HG02798 (cell line): ENCODE measurements at regions not wholly inside any gene's neighbourhood (a gene's known extent, or its start where the extent isn't known, plus 50 kb on each side); places are given as distances from the start of the nearest gene placed in this dataset.
A peak's percentile ranks its signal among the peaks of the same experiment; 100 is the strongest.

Source experiments
- ATAC-seq: cut with Tn5 transposase; IDR thresholded peaks from one replicate; pipeline ENCODE4 v1.9.1; 2021; ENCODE audit warnings: mild to moderate bottlenecking; ENCODE audit not compliant: unreplicated experiment, poor library complexity

GRCh38 chrX:66328950-66329596, 165.0 kb downstream of the HEPH start:
- ATAC-seq: no peak

- ATAC-seq: no peak
These were observed 196.8 kb downstream of the HEPH start for GRCh38 chrX:66360894-66361293.

- no peak for ATAC-seq
These were observed 220.7 kb downstream of the HEPH start for GRCh38 chrX:66384722-66385121.

DNA sequence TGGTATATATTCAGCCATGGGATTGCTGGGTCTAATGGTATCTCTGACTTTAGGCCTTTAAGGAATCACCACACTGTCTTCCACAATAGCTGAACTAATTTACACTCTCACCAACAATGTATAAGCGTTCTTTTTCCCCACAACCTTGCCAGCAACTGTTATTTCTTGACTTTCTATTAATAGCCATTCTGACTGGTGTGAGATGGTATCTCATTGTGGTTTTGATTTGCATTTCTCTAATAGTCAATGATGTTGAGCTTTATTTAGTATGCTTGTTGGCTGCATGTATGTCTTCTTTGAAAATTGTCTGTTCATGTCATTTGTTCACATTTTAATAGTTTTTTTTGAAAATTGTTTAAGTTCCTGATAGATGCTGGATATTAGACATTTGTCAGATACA, 235.2 kb downstream of the HEPH start:
- no peak for ATAC-seq

- no peak for ATAC-seq
These were observed 236.7 kb downstream of the EDA2R start for GRCh38 chrX:66402165-66402564.

DNA sequence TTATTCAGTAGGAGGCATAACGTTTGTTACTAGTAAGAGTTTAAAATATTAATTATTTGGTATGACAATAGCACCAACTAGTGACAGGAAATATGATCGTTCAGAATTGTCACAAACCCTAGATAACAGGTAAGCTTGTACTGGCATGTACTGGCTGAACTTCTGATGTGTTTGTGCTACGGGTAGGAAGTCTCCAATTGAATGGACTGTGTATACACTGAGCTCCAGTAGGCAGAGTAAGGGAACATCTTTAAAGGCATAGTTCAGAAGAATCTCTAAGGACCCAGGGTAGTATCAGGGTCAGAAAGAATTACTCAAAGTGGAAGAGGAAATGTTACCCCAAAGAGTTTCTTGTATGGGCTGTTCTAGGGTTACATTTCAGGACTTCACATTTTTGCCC, 230.4 kb downstream of the EDA2R start:
- peak; percentile 69 for ATAC-seq

DNA sequence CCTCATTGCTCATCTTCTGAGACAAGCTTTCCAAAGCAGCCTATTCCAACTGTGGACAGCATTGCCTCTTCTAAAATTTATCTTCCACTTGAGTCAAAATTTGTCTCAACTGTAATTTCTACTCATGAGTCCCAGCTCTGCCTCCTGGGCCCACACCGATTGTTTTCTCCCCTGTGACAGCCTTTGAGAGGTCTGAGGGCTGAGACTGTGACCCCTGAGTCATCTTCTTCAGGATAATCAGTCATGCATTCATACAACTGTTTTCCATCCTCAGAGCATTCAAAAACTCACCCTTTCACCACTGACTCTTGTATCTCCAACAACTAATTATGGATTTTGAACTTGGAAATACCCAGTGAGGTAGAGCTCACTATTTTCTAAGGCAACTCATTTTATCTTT, 228.1 kb downstream of the EDA2R start:
- no peak for ATAC-seq
